Jurkat, Clone E6-1 (cell line): ENCODE measurements at regions not wholly inside any gene's neighbourhood (a gene's known extent, or its start where the extent isn't known, plus 50 kb on each side); places are given as distances from the start of the nearest gene placed in this dataset.
"Not testable (repeated sequence)": the region's sequence is repeated elsewhere in the genome, so short reads cannot be mapped to it uniquely, and the experiment has no call there.

Source experiments
- DNase-seq: peaks from one replicate; pipeline ENCODE4 v3.0.0-alpha.2; 2011; ENCODE audit warnings: low read depth, low spot score
- H3K4me3 ChIP-seq: 2 replicates; pipeline ENCODE4 v1.5.1; 2011; ENCODE audit warnings: mild to moderate bottlenecking, low read length, control low read depth, moderate library complexity

DNA sequence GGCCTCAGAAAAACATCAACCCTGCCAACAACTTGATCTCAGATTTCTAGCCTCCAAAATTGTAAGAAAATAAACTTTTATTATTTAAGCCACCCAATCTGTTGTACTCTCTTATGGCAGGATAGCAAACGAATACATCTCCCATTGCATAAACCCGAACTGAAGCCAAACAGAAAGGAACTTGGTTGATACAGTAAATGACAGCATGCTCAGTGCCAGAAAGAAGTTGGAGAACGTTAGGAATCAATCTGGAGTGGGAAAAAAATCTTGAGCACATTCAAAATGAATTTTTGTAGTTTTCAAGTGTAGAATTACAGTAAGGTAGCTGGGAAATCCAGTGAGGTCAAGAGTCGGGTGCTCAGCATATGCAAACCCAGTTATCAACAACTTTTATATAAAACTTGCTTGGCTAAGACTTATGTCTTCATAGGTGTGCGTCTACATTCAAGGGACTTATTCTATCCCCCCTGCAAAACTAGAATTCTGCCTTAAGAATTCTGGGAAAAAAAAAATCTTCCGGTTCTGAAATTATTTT is 157.5 kb upstream of the ANKRD50 start:
- H3K4me3 ChIP-seq: no peak overlapping the region
- no peak for DNase-seq

DNA sequence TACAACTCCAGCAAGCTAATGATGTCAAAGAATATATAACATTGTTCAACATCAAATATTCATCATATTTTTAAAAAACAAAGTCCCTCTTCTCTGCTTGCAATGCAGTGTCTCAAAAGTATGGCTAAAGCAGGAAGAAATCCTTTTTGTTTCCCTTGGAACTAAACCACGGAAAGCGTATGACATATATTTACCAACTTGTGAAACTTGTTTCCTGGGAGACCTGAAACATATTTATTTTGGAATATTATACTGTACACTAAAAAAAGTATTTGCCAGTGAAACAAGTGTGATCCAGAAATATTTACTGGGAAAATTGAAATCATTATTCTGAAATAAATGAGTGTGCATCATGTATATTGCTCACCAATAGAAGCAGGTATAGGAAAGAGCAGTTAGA is 156.0 kb upstream of the ANKRD50 start:
- H3K4me3 ChIP-seq: no peak overlapping the region
- DNase-seq: no peak

DNA sequence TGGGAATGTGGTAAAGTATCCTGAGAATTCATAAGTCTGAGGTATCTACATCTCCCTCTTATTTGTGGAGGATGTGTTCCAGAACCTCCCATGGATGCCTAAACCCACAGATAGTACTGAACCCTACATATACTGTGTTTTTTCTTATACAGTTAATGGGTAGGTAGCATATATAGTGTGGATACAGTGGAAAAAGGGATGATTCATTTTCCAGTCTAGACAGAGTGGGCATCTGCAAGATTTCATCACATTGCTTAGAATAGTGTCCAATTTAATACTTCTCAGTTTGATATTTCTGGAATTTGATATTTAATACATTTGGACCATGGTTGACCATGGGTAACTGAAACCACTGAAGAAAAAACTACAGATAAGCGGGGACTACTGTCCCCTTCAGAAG is 155.0 kb upstream of the ANKRD50 start:
- H3K4me3 ChIP-seq: no peak overlapping the region
- DNase-seq: no peak

DNA sequence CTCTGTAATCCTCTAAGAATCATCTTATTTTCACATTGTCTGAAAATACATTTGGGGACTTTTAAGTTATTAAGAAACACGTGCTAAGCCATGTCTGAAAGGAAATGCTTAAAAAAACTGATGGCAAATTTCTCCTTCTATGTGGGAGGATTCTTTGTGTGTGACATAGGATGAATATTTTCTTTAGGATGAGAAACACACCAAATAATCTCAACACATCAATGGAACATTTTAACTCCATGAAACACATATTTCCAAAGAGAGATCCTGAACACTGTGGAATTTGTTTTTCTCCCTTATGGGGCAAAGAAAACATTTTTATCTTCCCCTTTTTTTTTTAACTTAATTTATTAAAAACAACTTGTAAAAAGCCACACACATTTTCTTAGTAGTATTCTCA is 153.8 kb upstream of the ANKRD50 start:
- DNase-seq: no peak

DNA sequence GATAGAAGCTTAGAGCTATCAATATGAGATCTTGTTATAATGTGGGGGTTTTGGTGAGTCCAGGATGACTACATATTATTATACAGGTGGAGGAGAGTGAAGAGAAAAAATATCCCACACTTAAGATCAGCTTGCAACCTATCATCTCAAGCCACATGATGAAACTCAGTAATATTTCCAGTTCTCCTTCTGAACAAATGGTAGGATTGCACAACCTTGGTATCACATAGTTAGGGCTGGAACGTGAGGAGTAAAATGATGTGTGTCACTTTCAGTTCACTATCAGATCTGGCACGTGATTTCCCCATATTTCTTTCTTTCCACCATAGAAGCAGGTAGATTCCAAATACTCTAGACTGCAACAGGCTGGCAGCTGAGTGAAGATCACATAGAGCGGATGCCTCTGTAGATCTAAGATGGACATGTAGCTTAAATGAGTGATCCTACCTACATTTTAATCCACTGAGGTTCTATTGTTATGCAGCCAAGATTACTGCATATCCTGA is 150.6 kb upstream of the ANKRD50 start:
- no peak overlapping the region for H3K4me3 ChIP-seq
- no peak for DNase-seq

More for the DNA sequence above, 153.8 kb upstream of the ANKRD50 start:
- H3K4me3 ChIP-seq: no peak overlapping the region

DNA sequence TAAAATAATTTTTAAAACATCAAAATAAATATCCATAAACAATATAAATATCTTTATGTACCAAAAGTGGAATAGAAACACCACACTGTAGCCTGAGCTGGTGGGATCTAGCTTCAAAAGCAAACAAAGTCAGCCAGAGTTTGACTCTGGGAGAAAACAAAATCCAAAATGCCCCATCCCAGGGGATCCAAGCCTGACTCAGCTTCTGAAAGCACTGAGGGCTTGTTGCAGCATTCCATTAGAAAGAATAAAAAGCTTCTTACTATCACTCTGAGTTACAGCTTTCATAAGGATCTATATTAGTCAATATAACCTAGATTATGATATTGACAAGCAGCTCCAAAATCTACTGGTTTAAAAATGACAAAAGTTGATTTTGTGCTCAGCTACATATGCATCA is 149.7 kb upstream of the ANKRD50 start:
- no peak for DNase-seq
- H3K4me3 ChIP-seq: no peak overlapping the region

DNA sequence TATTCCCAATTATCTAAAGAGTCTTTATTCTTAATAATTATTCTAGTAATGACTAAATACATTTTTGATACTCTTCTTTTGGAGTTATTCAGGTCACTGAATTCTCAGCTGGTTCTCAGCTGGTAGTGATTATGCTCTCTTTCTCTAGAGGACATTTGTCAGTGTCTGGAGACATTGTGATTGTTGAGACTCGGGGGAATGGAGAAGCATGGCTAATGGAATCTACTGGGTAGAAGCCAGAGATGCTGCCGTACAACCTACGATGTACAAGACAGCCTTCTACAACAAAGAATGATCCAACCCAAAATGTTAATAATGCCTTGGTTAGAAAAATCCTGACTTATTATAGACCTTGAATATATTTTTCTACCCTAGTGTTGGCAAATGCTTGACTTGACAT is 149.2 kb upstream of the ANKRD50 start:
- H3K4me3 ChIP-seq: no peak overlapping the region
- no peak for DNase-seq

DNA sequence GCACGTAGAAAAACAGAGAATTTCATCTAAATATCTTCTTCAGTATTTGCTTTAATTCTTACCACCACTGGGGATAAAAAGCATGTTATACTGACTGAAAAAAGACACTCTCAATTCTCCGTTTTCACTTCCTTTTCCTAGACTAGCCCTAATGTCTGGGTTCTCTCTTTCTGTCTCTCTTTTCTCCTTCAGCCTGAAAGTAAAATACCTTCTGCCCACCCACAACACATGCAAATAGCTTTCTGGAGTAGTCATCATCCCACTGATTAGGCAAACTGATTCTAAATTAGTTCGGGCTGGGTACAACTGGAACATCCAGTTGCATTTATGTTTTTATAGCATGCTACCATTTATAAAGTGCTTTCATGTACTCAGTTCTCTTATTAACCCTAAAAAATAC is 142.4 kb upstream of the ANKRD50 start:
- H3K4me3 ChIP-seq: no peak overlapping the region
- no peak for DNase-seq

DNA sequence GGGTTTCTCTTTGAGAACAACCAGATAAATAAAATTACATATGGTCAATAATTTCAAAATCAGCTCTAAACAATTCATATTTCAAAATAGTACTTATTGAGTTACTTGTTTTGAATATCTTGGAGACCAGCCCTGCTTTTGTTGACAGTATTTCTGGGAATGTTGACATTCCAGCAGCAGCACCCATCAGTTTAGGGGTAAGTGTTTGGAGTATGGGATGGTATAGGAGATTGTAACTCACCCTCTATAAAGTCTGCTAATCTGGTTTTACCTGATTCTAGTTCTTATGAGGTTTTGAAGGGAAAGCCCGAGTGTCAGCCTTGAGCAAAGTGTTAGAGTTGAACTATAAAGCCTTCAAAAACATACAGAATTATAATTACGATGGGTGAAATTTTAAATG is 139.2 kb upstream of the ANKRD50 start:
- H3K4me3 ChIP-seq: no peak overlapping the region
- DNase-seq: no peak

DNA sequence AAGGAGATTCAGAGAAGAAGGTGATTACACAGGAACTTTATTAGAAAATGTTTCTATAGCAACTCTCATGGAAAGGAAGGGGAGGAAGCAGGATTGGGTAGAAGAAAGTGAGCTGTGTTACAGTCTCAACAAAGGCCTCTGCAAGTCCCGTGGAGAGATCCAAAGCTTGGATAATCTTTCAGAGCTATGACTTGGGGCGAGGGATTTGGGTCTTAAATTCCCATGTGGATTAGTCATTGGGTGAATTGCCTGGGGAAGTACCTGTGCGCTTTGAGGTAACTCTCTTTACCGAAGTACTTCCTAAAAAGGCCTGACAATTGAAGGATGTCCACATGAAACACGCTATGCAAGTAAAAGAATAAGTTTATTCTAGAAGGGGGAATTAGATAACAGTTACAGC is 133.8 kb upstream of the ANKRD50 start:
- DNase-seq: no peak
- no peak overlapping the region for H3K4me3 ChIP-seq

DNA sequence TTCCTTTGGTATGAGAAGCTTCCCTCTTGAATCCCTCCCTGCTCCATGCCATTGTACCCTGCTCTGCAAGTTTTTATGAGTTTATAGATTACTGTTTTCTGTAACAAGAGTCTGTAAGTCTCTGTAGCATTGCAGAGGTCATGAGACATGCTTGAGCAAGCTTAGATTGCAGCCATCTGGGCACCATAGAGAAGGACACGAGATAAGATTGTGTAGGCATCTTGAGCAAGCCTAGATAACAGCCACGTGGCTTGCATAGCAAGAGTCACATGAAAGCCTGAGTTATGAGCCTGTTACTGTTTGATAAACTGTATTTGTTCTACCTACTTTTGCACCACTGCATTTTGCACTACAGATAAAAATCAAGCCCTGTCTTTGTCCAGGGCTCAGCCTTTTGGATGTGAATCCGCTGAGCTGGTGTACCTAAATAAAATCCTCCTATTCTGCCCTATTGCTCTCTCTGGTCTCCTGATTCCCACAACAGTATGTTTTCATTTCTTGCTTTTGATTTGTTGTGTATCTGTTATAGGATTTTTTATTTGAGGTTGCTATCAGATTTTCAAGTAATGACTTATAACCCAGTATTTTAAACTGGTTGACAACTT is 127.4 kb upstream of the ANKRD50 start:
- no peak for DNase-seq
- no peak overlapping the region for H3K4me3 ChIP-seq

DNA sequence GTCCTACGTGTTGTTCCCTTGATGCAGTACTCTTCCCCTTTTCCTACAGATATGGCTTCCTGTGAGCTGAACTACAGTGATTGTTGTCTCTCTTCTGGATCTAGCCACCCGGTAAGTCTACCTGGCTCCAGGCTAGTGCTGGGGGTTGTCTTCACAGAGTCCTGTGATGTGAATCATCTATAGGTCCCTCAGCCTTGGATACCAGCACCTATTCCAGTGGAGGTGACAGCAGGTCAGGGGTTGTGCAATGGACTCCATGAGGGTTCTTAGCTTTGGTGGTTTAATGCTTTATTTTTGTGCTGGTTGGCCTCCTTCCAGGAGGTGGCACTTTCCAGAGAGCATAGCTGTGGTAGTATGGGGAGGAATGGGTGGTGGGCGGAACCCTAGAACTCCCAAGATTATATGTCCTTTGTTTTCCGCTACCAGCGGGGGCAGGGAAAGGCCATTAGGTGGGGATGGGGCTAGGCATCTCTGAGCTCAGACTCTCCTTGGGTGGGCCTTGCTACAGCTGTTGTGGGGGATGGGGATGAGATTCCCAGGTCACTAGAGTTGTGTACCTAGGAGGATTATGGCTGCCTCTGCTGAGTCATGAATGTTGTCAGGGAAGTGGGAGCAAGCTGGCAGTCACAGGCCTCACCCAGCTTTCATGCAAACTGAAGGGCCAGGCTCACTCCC is 121.4 kb upstream of the ANKRD50 start:
- no peak overlapping the region for H3K4me3 ChIP-seq
- DNase-seq: no peak

DNA sequence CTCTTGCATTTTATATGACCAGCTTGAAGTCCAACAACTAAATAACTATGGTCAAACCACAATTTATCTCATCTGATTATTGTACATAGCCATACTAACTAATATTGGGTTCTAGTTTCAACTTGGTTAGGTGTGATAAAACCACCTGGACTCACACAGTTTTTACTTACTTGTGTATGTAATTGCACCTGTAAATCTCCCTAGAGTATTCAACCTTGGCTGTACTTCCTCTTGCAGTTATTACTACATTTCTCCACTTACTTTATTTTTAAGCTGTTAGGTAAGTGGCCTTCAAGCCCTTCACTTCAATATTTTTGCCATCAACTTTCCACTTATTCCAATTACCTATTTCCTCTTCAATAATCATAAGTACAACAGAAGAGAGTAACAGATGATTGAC is 115.8 kb upstream of the ANKRD50 start:
- H3K4me3 ChIP-seq: no peak overlapping the region
- no peak for DNase-seq

DNA sequence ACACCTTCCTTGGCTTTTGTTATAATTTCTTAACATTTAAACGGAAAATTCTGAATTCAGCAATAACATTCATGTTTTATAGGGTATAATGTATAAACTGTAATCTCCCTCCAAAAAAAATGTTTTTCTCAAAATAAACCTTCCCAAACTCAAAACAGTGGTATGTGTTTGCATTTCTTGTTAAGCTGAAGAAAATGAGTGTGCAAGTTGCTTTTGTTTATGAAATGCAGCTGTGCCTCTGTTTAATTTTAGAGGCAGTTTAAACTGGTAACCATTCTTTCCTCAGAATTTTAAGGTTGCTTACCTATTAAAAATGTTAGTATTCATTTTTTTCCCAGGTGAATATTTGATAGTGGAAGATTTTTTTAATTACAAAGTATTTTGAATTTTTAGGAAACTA is 105.0 kb upstream of the ANKRD50 start:
- no peak overlapping the region for H3K4me3 ChIP-seq
- no peak for DNase-seq

DNA sequence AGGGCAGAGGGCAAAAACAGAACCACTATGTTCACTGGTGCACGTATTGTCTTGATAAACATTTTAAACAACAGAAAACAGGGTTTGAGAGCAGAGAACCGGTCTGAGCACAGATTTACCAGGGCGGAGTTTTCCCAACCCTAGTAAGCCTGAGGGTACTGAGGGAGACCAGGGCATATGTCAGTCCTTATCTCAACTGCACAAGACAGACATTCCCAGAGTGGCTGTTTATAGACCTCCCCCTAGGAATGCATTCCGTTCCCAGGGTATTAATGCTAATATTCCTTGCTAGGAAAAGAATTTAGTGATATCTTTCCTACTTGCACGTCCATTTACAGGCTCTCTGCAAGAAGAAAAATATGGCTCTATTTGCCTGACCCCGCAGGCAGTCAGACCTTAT is 99.7 kb upstream of the ANKRD50 start:
- not testable (repeated sequence) for DNase-seq, H3K4me3 ChIP-seq

DNA sequence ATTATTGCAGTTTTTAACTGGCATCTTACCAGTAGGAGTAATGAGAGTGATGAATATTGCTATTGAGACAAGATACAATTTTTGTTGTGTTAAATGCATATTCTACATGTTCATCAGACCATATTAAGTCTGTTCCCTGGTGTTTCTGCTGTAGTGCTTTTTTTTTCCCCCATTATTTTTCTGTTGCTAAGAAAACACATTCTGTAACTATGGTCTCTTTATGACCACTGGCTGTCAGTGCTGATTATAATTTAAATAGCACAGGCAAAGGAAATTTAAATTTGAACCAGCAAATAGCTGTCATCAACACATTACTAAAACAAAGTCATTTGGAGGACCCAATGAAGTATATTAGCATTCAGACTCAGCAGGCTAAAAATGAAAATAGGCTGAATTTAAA is 98.3 kb upstream of the ANKRD50 start:
- DNase-seq: no peak
- no peak overlapping the region for H3K4me3 ChIP-seq

DNA sequence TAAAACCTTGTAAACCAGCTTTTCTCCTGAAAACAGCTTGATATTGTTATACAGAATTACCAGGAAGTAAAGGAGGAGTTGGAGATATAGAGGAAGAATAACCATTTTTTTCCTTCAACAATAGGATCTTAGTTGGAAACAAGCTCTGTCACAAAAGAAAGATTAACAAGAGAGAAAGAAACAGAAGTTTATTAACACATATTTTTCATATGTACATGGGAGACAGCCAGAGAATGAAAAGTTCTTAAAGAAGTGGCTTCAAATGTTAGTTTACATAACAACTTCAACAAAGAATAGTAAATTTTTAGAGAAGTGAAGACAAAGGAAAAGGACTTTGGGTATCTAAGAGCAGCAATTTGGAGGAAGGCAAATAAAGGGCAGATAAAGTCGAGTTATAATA is 94.9 kb upstream of the ANKRD50 start:
- H3K4me3 ChIP-seq: no peak overlapping the region
- DNase-seq: no peak

DNA sequence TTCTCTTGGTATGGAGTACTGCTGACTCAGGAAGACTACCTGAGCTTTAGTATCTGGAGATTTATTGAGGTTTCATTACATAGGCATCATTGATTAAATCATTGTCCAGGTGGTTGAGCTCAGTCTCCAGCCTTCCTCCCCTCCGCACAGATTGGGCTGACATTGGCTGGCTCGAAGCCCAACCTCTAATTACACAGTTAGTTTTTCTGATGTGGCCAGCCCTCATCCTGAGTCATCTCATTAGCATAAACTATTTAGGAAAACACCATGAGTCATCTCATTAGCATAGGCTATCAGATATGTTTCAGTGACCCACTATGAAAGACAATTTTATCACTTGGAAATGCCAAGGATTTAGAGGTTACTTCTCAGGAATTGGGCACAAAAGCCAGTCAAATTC is 93.9 kb upstream of the ANKRD50 start:
- H3K4me3 ChIP-seq: no peak overlapping the region
- no peak for DNase-seq

DNA sequence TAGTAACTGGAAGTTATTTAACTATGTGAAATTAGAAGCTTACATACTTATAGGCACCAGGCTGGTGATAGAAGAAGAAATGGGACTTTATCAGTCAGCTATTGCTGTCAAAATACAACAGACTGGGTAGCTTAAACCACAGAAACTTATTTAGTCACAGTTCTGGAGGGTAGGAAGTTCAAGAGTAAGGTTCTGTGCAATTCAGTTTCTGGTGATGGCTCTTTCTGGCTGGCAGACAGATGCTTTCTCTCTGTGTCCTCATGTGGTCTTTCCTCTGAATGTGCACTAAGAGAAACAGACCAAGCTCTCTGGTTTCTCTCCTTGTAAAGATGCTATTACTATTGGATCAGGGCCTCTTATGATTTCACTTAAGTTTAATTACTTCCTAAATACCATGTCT is 92.1 kb upstream of the ANKRD50 start:
- no peak for DNase-seq
- no peak overlapping the region for H3K4me3 ChIP-seq

DNA sequence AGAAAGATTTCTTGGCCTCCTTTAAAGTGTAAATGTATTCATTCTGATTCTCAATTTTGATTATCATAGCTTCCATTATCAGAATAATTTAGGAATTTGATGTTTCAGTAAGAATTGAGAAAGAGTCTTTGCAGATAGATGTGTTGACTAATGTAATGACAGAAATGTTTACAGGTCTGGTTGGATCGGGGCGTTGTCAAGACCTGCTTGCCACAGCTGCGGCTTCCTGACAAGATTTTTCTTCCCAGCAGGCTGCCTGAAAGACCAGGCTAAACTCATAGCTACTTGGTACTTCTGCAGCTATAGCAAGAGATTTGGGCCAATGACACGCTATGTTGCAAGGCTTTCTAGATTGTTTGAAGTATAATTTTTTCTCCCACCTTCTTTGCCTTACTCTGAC is 91.5 kb upstream of the ANKRD50 start:
- no peak overlapping the region for H3K4me3 ChIP-seq
- no peak for DNase-seq

DNA sequence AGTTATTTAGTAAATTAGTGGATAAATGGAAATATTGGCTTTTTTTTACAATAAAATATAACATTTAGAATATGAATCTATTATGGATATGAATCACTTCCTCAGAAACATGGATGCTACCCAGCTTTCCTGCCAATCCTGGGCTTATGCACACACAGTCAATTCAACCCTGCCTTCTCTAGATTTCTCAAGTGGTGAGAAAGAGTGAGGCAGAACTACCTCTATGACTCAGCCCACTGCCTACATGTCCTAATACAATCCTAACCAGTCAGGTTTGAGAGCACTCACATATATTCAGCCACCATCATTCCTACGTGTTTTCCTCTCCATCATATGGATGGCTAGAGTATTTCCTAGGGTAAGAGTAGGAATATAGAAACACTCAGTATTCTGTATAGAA is 91.1 kb upstream of the ANKRD50 start:
- DNase-seq: no peak
- H3K4me3 ChIP-seq: no peak overlapping the region
